DMS153 treated with DMSO at 0.1 percent for 48 hours (cell line): ENCODE measurements at regions not wholly inside any gene's neighbourhood (a gene's known extent, or its start where the extent isn't known, plus 50 kb on each side); places are given as distances from the start of the nearest gene placed in this dataset.
"Not testable (repeated sequence)": the region's sequence is repeated elsewhere in the genome, so short reads cannot be mapped to it uniquely, and the experiment has no call there.

Source experiments
- DNase-seq: peaks from one replicate; lab custom pipeline; 2025; ENCODE audit not compliant: unreplicated experiment; lab: John Stamatoyannopoulos, UW

DNA sequence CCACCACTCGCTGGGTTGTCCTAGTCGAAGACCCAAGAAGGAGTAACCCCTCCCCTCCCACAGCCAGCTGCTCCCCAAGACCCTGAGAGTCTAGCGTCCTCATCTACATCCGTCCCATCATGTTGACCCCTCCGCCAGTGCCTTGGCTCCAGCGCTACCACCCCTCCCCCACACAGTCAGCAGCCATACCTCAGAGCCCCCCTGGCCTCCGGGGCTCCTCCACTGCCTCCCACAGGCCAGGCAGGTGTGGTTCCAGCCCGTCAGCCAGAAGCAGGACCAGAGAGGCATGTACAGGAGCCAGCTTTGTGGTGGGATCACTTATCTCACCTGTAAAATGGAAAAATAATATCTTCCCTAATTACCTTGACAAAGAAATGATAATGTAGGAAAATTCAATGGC, 51.5 kb upstream of the PHF21B start:
- DNase-seq, result no peak

GRCh38 chr22:45064313-45065278, 54.8 kb upstream of the PHF21B start:
- no peak for DNase-seq

DNA sequence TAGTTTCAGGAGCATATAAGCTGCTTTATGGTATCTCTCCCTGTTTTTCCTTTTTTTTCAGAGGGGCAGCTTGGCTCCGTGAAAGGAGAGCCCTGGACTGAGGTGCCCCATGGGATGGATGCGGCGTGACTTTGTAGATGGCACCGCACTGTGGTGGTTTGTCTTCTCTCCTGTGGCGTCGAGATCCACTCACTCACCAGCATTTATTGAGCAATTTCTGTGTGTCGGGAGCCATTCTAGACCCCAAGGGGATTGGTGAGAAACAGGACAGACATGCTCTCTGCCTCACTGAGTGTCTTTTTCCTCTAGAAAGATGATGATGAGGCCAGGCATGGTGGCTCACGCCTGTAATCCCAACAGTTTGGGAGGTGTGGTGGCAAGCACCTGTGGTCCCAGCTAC, 55.9 kb upstream of the PHF21B start:
- no peak for DNase-seq

DNA sequence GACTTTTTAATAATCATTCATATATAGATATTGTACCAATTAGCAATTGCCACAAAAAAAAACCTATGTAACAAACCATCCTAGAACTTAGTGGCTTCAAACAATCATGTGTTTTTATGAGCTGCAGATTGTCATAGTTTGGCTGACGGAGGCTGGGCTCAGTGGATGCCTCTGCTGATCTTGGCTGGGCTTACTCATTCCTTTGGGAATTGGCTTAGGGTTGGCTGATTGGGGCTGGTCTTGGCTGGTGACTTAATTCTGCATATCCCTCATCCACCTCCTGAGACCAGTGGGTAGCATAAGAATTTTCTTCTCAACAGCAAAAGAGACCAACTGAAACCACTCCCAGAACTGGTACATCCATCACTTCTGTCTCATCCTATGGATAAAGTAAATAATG, 57.9 kb upstream of the PHF21B start:
- DNase-seq, result no peak

- no peak for DNase-seq
These were observed 60.1 kb upstream of the PHF21B start for GRCh38 chr22:45069925-45070324.

GRCh38 chr22:45071618-45072017, 61.8 kb upstream of the PHF21B start:
- no peak for DNase-seq

DNA sequence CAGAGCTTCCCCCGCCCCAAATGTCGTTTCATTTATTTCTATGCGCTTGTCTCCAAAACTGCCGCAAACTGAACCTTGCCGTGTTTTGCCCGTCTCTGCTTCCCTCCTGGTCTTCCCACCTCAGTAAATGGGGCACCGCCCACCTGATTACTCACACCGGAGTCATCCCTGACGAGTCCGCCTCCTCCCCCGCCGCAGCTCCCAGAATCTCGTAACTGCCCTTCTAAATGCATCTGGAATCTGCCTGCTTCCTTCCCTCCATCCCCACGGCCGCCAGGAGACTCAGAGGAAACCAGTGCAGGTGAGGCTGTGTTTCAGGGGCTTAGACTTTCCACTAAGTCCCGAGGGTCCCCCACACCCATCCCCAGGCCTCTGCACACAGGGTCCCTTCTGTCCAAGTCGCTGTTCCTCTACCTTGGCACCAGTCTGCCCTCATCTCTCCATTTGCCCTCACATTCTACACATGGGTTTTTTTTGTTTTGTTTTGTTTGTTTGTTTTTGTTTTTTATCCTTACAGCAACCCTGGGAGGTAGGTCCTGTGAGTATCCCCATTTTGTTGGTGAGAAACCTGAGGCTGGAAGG, 62.6 kb upstream of the PHF21B start:
- no peak for DNase-seq

- no peak for DNase-seq
These were observed 63.3 kb upstream of the PHF21B start for GRCh38 chr22:45073064-45073463.

- no peak for DNase-seq
These were observed 67.5 kb upstream of the PHF21B start for GRCh38 chr22:45077286-45077685.

DNA sequence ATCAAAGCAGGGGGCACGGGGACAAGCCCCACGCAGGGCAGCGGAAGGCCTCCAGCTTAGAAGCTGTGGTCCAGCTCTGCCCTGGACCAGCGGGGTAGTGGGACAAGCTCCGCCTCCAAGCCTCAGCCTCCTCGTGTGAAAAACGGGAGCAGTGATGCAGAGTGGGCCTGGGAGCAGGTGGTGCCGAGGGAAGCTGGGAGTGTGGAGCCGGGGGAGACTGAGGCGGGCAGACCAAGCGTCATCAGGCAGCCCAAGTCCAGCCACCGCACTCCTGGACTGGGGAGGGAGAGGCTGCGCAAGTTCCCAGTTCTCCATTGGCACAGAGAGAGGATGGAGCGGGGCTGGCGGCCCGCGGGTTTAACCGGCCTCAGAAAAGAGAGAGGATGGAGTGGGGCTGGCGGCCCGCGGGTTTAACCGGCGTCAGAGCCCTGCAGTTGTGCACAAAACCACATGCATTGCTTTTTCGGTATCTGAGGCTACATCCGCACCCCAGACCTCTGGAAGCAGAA, 68.1 kb upstream of the PHF21B start:
- no peak for DNase-seq

GRCh38 chr22:45082795-45083194, 73.0 kb upstream of the PHF21B start:
- no peak for DNase-seq

DNA sequence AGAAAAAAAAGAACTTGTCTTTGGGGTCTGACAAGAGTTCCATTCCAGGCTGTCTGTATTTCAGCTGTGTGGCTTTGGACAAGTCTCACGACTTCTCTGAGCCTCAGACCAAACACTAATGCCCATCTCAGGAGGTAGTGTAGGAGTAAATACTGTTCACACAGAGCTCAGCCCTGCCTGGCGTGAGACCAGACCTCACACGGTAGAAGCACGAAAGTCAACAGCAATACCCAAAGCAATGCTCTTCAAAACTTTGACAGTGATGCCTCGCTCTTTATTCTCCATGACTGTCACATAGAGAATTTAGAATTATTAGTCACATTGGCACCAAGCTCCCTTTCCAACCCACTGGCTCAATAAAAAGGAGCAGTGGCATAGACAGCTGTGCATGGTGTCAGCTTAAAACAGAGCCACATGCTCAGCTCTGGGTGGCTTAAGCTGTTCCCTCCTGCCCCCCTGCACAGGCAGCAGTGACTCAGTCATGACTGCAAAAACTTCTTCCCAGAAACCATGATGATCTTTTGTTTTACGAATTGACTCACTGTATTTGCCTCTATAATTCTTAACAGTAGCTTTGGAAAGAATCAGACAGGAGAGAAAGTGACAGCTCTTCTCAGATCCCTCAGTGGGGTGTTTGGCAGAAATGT, 74.0 kb upstream of the PHF21B start:
- DNase-seq, result no peak

- DNase-seq, result no peak
These were observed 74.7 kb upstream of the PHF21B start for GRCh38 chr22:45084400-45084920.

DNA sequence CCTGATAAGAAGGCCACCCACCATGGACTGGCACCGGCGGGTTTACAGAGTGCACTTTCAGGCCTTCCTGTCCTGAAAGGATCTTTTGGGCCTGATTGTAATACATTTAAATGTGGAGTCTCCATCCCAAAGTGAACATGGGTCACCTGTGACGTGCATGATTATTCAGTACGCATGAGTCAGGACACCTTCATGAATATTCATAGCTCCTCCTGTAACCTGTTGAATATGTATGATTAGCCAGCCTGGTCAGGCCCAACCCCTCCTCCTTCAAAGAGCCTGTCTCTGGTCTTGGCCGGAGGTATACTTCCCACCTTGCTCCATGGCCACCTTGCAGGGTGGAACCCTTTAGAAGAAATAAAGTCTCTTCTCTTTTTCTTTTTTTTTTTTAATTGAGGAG, 75.9 kb upstream of the NUP50 start:
- DNase-seq, result no peak

DNA sequence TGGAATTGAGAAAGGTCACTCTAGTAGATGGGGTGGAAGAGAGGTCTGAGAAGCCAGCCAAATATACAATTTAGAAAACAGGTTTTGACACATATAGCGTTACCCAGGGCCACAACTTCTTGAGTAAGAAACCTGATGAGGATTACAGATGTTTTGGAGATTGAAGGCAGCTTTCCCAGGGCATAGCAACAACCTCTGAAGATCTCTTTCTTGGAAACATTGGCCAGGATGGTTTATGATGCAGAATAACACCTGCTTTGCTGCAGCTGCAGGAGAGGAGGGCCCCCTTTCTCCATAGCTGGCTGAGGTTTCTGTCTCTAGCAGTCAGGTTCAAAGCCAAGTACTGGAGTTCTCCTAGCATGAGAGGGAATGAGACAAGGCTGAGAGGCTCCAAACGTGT, 75.1 kb upstream of the NUP50 start:
- no peak for DNase-seq

DNA sequence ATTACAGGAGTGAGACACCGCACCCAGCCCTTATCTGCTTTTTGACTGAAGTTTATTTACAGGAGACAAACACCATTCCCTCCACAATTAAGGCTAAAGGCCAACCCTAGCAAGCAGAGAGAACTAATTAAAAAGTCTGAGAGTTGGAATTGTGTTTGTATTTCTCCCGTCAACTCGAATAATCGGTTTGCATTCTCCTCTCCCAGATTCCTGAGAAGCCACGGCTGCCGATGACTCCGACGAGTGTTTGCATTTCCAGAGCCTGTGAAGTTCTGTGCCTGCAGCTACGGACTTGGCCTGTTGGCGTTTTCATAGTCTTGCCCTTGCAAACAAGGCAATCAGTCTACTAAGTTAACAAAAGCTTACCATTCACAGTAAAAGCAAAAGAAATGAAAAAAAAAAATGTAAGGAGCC, 73.2 kb upstream of the NUP50 start:
- no peak for DNase-seq

- DNase-seq, result no peak
These were observed 72.4 kb upstream of the NUP50 start for GRCh38 chr22:45091254-45091854.

- DNase-seq, result not testable (repeated sequence)
These were observed 71.8 kb upstream of the NUP50 start for GRCh38 chr22:45091875-45092274.

DNA sequence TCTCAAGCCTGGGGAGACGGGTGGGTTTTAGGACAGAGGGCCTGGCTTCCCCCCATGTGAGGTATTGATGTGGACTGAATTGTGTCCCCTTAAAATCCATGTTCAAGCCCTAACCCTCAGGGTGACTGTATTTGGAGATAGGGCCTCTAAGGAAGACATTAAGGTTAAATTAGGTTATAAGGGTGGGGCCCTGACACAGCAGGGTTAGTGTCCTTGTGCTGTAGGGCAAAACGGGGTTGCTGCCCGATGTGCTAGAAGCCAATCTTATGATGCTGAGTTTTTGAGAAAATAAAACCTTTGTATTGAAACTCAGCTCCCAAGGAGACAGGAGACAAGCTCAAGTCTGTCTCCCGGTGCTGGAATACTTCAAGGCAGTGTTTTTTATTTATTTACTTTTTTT, 71.1 kb upstream of the NUP50 start:
- no peak for DNase-seq

DNA sequence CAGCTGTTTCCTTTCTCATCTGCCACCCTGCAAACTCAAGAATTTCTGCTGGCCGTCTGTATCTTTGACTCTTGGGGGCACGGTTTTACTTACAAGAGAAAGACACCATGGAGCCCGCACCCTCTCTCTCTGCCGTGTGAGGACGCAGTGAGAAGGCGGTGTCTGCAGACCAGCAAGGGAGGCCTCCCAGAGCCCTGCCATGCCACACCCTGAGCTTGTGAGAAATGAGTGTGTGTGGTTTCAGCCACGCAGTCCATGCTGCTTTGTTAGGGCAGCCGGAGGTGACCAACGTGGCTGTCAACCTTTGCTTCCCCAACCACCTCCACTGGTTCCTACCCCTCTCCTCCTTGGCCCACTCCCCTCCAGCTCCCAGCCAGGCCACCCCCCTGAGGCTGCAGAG, 70.1 kb upstream of the NUP50 start:
- DNase-seq, result no peak

DNA sequence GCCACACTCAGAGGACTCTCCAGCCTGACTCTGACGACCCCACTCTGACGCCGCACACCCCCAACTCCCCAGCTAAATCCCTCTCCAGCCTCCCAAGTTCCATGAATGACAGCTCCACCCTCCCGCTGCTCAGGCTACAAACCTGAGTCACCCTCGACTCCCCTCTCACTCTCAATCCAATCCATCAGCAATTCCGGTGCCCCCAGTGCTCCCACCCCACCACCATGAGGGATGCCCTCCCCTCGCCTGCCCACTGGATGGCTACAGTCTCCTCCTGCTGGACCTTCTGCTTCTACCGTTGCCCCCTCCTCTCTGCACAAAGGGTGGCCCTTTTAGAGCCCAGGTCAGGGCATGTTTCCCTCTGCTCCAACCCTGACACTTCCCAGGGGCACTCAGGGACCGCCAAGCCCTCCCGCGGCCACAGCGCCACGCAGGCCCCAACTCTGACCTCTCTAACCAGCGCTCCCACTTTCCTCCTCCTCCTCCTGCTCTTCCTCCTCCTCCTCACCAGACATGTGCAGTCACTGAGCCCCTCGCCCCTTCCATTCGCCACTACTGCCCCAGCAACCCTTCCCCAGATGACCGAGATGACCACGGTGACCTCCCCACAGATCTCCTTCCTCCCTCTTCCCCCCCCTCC, 69.5 kb upstream of the NUP50 start:
- no peak for DNase-seq
